ENCODE measurements at regions not wholly inside any gene's neighbourhood (a gene's known extent, or its start where the extent isn't known, plus 50 kb on each side); places are given as distances from the start of the nearest gene placed in this dataset.

DNA sequence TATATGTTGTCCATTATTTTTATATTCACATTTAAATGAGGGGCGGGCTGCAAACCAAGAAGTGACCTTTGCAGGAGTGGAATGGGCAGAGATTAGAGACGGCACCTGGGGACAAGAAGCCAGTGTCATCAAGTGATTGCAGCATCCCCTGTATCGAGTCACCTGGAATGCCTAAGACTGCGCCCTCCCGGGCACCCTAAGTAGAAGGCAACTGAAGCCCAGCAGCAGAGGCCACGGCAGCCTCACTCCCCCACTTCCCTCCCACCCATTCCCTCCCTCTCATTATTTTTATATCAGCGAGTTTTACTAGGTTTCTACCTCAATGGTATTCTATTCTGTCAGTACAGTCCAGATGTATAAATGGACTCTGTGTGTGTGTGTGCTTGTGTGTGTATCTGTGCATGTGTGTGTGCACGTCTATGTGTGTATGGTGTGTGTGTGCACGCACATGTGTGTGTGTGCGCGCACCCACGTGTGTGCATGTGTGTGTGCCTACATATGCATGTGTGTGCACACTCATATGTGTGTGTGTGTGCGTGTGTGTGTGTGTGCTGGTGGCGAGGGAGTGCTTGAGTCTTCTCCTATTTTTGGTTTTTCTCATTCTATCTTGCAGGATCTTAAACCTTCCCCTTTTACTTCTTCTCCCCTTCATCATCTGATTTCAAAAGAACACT lies 106.8 kb upstream of the SLC66A3 start:
- no peak for DNase-seq
- TF ChIP-seq, protein P1, sequence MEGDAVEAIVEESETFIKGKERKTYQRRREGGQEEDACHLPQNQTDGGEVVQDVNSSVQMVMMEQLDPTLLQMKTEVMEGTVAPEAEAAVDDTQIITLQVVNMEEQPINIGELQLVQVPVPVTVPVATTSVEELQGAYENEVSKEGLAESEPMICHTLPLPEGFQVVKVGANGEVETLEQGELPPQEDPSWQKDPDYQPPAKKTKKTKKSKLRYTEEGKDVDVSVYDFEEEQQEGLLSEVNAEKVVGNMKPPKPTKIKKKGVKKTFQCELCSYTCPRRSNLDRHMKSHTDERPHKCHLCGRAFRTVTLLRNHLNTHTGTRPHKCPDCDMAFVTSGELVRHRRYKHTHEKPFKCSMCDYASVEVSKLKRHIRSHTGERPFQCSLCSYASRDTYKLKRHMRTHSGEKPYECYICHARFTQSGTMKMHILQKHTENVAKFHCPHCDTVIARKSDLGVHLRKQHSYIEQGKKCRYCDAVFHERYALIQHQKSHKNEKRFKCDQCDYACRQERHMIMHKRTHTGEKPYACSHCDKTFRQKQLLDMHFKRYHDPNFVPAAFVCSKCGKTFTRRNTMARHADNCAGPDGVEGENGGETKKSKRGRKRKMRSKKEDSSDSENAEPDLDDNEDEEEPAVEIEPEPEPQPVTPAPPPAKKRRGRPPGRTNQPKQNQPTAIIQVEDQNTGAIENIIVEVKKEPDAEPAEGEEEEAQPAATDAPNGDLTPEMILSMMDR (IDR thresholded peaks at IDR 0.05; ENCODE audit: low read depth, low read length), result no peak

GRCh38 chr2:11050565-11050964 lies 104.7 kb upstream of the SLC66A3 start:
- Histone ChIP-seq H3K4me1 (no peaks in the 10 kb centered on the region), H3K4me3 (ENCODE audit: low read depth, low read length) (no peak overlapping the region), H3K9me3 (no peaks in the 10 kb centered on the region), H3K36me3 (no peaks in the 10 kb centered on the region), H3K27me3 (no peaks in the 10 kb centered on the region)
- no peak for DNase-seq
- TF ChIP-seq, protein P1 (IDR thresholded peaks at IDR 0.05; ENCODE audit: low read depth, low read length), result no peak

More for the DNA sequence above, 106.8 kb upstream of the SLC66A3 start:
- no peaks in the 10 kb centered on the region for H3K36me3 ChIP-seq
- no peaks in the 10 kb centered on the region for H3K4me1 ChIP-seq
- H3K9me3 ChIP-seq, result no peaks in the 10 kb centered on the region
- H3K4me3 ChIP-seq (ENCODE audit: low read depth, low read length), result no peak overlapping the region
- H3K27me3 ChIP-seq, result no peaks in the 10 kb centered on the region

DNA sequence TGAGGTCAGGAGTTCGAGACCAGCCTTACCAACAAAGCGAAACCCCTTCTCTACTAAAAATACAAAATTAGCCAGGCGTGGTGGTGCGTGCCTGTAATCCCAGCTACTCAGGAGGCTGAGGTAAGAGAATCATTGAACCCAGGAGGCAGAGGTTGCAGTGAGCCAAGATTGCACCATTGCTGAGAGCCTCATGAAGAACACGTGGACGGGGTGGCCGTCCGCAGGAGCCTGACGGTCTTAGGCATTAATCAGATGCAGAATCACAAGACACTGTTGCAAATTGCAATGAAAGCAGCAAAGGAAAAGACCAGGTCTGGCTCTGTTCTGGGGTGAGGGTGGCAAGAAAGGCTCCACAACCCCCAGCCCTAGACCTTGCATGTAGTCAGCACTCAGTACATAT lies 104.0 kb upstream of the SLC66A3 start:
- H3K9me3 ChIP-seq, result no peaks in the 10 kb centered on the region
- no peak overlapping the region for H3K4me3 ChIP-seq (ENCODE audit: low read depth, low read length)
- TF ChIP-seq, protein P1 (IDR thresholded peaks at IDR 0.05; ENCODE audit: low read depth, low read length), result no peak
- no peak for DNase-seq
- H3K4me1 ChIP-seq, result no peaks in the 10 kb centered on the region
- no peaks in the 10 kb centered on the region for H3K27me3 ChIP-seq
- H3K36me3 ChIP-seq, result no peaks in the 10 kb centered on the region

- Histone ChIP-seq H3K4me3 (ENCODE audit: low read depth, low read length) (no peak overlapping the region), H3K27me3 (peaks cover 7% of the 10 kb centered on the region; the same call in 1 of the 2 replicates), H3K9me3 (no peaks in the 10 kb centered on the region), H3K36me3 (no peaks in the 10 kb centered on the region), H3K4me1 (no peaks in the 10 kb centered on the region)
- no peak for DNase-seq
- TF ChIP-seq, protein P1 (IDR thresholded peaks at IDR 0.05; ENCODE audit: low read depth, low read length), result no peak
These were observed 101.7 kb upstream of the SLC66A3 start for GRCh38 chr2:11053546-11053945.

- no peaks in the 10 kb centered on the region for H3K9me3 ChIP-seq
- DNase-seq, result no peak
- TF ChIP-seq, protein P1 (IDR thresholded peaks at IDR 0.05; ENCODE audit: low read depth, low read length), result no peak
- peaks cover 7% of the 10 kb centered on the region; the same call in 1 of the 2 replicates for H3K27me3 ChIP-seq
- H3K4me1 ChIP-seq, result no peaks in the 10 kb centered on the region
- H3K36me3 ChIP-seq, result no peaks in the 10 kb centered on the region
- H3K4me3 ChIP-seq (ENCODE audit: low read depth, low read length), result no peak overlapping the region
These were observed 100.2 kb upstream of the SLC66A3 start for GRCh38 chr2:11054783-11055678.
